Breast epithelium (tissue), 4 donors: ENCODE measurements at regions not wholly inside any gene's neighbourhood (a gene's known extent, or its start where the extent isn't known, plus 50 kb on each side); places are given as distances from the start of the nearest gene placed in this dataset.

Experiments
- DNase-seq, 2 donors: peaks; one replicate each; pipeline ENCODE4 v3.0.0-alpha.2; 2019; ENCODE audit warnings: low spot score in 2 of 2
- H3K27ac ChIP-seq, 2 donors: fragments of 200-600 bp; sonication (generic) in 1 of 2; one replicate each; pipeline ENCODE4 v1.5.1; 2016 to 2019; ENCODE audit warnings: mild to moderate bottlenecking in 1 of 2
- H3K27me3 ChIP-seq, 2 donors: fragments of 200-600 bp; sonication (generic) in 1 of 2; one replicate each; pipeline versions ENCODE4 v1.5.1 to v1.6.0; 2017 to 2019; ENCODE audit warnings: control low read depth in 1 of 2, mild to moderate bottlenecking in 1 of 2
- H3K36me3 ChIP-seq: fragments of 200-600 bp; one replicate; pipeline ENCODE4 v1.5.1; 2019
- H3K4me1 ChIP-seq, 2 donors: fragments of 200-600 bp; sonication (generic); one replicate each; pipeline ENCODE4 v1.5.1; 2016 to 2019; ENCODE audit warnings: control low read depth in 1 of 2
- H3K4me3 ChIP-seq, 3 donors: fragments of 200-600 bp; sonication (generic); 1 replicate in 2 of 3; 2 replicates in 1 of 3; pipeline ENCODE4 v1.5.1; 2016 to 2019; ENCODE audit warnings: mild to moderate bottlenecking in 3 of 3, moderate library complexity in 2 of 3
- H3K9me3 ChIP-seq, 2 donors: fragments of 200-600 bp; sonication (generic) in 1 of 2; one replicate each; pipeline ENCODE4 v1.5.1; 2016 to 2019; ENCODE audit warnings: control low read depth in 1 of 2
- POLR2A ChIP-seq: fragments of 450-650 bp; IDR thresholded peaks from one replicate; pipeline ENCODE4 v1.6.1; 2016; ENCODE audit warnings: antibody characterized with exemption, mild to moderate bottlenecking, moderate library complexity
- POLR2AphosphoS5 ChIP-seq, 3 donors: sonication (generic); formaldehyde crosslinking; IDR thresholded peaks; one replicate each; pipeline ENCODE4 v1.6.1; 2017; ENCODE audit warnings: antibody characterized with exemption in 3 of 3
- intact Hi-C: fragments of 100-400 bp; cut with DNase I; formaldehyde crosslinking; loops from one replicate; pipeline ENCODE4 v1.15.1; 2023; ENCODE audit warnings: low total_unique reads
- TF ChIP-seq, protein P1 (sequence below), 3 donors: fragments of 450-650 bp; IDR thresholded peaks; one replicate each; pipeline ENCODE4 v1.5.1; 2016 to 2017; ENCODE audit warnings: antibody characterized with exemption in 3 of 3, mild to moderate bottlenecking in 3 of 3, moderate library complexity in 3 of 3

DNA sequence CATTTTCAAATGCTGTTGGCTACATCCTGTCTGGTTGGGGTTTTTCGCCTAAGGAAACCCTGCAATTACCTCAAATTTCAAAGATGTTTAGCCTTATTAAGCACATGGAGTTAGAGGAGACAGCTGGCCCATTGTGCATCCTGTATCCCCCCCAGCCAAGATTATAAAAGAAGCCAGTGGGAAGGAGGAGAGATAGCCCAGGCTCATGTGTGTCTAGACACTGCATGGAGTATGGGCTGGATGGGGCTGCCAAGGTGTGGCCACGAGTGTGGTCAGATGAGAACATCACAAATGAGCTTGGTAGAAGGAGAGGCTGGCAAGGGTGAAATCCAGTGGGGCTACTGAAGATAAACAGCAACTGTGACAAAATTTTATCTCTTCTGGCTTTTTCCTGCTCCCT lies 270.0 kb upstream of the TBC1D5 start:
- Histone ChIP-seq H3K27me3 (no peaks in the 10 kb centered on the region), H3K4me1 (no peaks in the 10 kb centered on the region), H3K9me3 (no peaks in the 10 kb centered on the region), H3K27ac (no peak overlapping the region), H3K36me3 (no peaks in the 10 kb centered on the region), H3K4me3 (no peak overlapping the region)
- TF ChIP-seq POLR2A, result no peak
- TF ChIP-seq, protein P1, sequence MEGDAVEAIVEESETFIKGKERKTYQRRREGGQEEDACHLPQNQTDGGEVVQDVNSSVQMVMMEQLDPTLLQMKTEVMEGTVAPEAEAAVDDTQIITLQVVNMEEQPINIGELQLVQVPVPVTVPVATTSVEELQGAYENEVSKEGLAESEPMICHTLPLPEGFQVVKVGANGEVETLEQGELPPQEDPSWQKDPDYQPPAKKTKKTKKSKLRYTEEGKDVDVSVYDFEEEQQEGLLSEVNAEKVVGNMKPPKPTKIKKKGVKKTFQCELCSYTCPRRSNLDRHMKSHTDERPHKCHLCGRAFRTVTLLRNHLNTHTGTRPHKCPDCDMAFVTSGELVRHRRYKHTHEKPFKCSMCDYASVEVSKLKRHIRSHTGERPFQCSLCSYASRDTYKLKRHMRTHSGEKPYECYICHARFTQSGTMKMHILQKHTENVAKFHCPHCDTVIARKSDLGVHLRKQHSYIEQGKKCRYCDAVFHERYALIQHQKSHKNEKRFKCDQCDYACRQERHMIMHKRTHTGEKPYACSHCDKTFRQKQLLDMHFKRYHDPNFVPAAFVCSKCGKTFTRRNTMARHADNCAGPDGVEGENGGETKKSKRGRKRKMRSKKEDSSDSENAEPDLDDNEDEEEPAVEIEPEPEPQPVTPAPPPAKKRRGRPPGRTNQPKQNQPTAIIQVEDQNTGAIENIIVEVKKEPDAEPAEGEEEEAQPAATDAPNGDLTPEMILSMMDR (IDR thresholded peaks at IDR 0.05), result no peak
- intact Hi-C loops, result no loop called here
- no peak for DNase-seq

DNA sequence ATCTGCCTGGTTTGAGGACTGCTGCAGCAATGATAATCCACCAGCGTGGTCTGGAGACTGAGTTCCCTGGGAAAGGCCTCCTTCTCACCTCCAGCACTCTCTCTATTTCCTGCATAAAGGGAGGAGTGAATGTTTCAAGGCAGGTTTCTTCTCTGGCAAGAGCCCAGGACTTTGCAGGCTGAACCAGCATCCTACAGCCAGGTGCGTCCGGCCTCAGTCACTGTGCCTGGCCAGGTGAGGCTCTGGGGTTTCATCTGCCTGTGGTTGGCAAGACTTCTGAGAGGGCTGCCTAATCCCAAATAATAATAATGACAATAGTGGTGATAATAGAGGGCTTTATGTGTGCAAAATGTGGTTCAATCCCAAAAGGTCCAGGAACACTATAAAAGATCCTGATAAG lies 269.0 kb upstream of the TBC1D5 start:
- Histone ChIP-seq H3K36me3 (no peaks in the 10 kb centered on the region), H3K27me3 (no peaks in the 10 kb centered on the region), H3K4me3 (no peak overlapping the region), H3K9me3 (no peaks in the 10 kb centered on the region), H3K27ac (no peak overlapping the region), H3K4me1 (no peaks in the 10 kb centered on the region)
- DNase-seq, result no peak
- TF ChIP-seq POLR2AphosphoS5 (IDR thresholded peaks at IDR 0.05) (no peak), POLR2A (no peak)
- TF ChIP-seq, protein P1 (IDR thresholded peaks at IDR 0.05), result no peak
- intact Hi-C loops, result no loop called here

DNA sequence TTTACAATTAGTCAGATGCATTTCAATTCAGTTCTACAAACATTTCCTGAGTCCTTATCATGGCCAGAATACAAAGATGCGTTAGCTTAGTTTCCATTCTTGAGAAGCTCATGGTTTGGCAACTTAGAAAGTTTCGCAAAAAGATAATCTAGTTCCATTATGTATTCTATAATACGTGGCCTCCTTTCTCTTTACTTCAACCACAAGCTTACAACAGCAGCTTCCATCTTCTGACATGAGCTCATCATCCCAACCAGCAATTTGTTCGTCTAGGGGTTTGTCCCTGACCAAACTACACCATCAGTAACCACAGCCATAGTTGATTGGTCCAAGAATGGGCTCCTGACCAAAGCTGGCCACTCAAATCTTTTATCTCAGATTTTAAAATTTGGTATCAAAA lies 267.6 kb upstream of the TBC1D5 start:
- no peak for DNase-seq
- no peak overlapping the region for H3K27ac ChIP-seq
- H3K27me3 ChIP-seq, result no peaks in the 10 kb centered on the region
- H3K36me3 ChIP-seq, result no peaks in the 10 kb centered on the region
- H3K9me3 ChIP-seq, result no peaks in the 10 kb centered on the region
- H3K4me1 ChIP-seq, result no peaks in the 10 kb centered on the region
- no peak overlapping the region for H3K4me3 ChIP-seq
- TF ChIP-seq POLR2AphosphoS5 (IDR thresholded peaks at IDR 0.05) (no peak), POLR2A (no peak)
- TF ChIP-seq, protein P1 (IDR thresholded peaks at IDR 0.05), result no peak
- intact Hi-C loops, result no loop called here

DNA sequence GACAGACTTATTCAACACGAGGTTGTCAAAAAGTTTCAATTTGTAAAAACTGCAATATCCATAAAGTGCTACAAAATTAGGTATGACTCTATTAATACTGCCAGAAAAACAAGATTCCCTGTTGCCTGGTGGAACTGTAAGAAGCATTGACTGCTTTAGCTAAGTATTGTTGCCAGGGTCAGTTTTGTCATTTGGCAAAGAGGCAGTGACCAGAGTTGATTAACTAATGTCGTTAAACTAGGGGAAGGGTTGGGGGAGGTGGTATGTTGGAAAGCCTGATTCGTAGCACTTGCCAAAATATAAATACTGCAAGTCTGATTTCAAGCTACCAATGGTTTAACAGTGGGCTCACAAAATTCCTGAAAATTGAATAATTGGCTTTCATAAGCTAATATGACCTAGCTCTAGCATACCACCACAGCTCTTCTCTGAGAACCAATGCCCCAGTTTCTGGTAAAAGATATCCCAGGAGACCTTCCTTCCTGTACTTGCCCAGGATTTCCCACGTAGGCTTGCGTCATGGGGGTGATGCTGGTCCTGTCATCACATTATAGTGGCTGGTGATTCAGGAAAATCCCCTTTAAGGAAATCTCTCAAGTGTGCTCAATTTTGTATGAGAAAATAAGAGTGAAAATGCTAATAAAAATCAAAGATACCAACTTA lies 266.4 kb upstream of the TBC1D5 start:
- DNase-seq, result no peak
- Histone ChIP-seq H3K27me3 (no peaks in the 10 kb centered on the region), H3K4me1 (no peaks in the 10 kb centered on the region), H3K4me3 (no peak overlapping the region), H3K9me3 (no peaks in the 10 kb centered on the region), H3K27ac (no peak overlapping the region), H3K36me3 (no peaks in the 10 kb centered on the region)
- intact Hi-C loops, result no loop called here
- TF ChIP-seq, protein P1 (IDR thresholded peaks at IDR 0.05), result no peak
- TF ChIP-seq POLR2AphosphoS5 (IDR thresholded peaks at IDR 0.05) (no peak), POLR2A (no peak)

DNA sequence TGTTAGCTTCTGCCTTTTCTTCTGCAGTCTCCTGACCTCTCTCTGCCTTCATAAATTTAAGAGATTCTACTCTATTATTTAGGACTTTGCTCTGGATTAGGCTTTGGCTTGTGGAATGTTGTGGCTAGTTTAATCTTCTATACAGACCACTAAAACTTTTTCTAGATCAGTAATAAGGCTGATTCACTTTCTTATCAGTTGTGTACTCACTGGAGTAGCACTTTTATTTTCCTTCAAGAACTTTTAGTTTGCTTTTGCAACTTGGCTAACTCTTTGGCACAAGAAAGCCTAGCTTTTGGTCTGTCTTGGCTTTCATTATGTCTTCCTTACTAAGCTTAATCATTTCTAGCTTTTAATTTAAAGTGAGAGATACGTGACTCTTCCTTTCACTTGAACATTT lies 265.5 kb upstream of the TBC1D5 start:
- intact Hi-C loops, result no loop called here
- H3K4me1 ChIP-seq, result no peaks in the 10 kb centered on the region

More for the DNA sequence above, 265.5 kb upstream of the TBC1D5 start:
- no peak overlapping the region for H3K4me3 ChIP-seq
- no peaks in the 10 kb centered on the region for H3K27me3 ChIP-seq
- no peaks in the 10 kb centered on the region for H3K36me3 ChIP-seq
- no peak for DNase-seq
- no peak overlapping the region for H3K27ac ChIP-seq
- TF ChIP-seq POLR2AphosphoS5 (IDR thresholded peaks at IDR 0.05) (no peak), POLR2A (no peak)
- TF ChIP-seq, protein P1 (IDR thresholded peaks at IDR 0.05), result no peak
- no peaks in the 10 kb centered on the region for H3K9me3 ChIP-seq
